Activated CD4-positive, alpha-beta T cell treated with anti-CD3 and anti-CD28 coated beads, Interleukin-2, amount 10 ng/mL, durations not matched to agents 7 days and 5 days (primary cell): ENCODE measurements at regions not wholly inside any gene's neighbourhood (a gene's known extent, or its start where the extent isn't known, plus 50 kb on each side); places are given as distances from the start of the nearest gene placed in this dataset.

Source experiments
- CTCF ChIA-PET: fragments of 350-600 bp; sonication (Branson Sonifier 250); formaldehyde crosslinking; loops from one replicate; lab custom pipeline; 2021; ENCODE audit warnings: antibody characterized with exemption; lab: Charles Lee
- POLR2A ChIA-PET: fragments of 350-600 bp; sonication (Branson Sonifier 250); formaldehyde crosslinking; loops from one replicate; lab custom pipeline; 2021; ENCODE audit warnings: antibody characterized with exemption; lab: Charles Lee
- DNase-seq: peaks from one replicate; pipeline ENCODE4 v3.0.0-alpha.2; 2020
- H3K27ac Mint-ChIP-seq: one replicate; pipeline ENCODE4 v1.8.0; 2021; ENCODE audit warnings: mild to moderate bottlenecking, moderate library complexity, mixed read lengths
- H3K27me3 Mint-ChIP-seq: one replicate; pipeline ENCODE4 v1.8.0; 2021; ENCODE audit warnings: mixed read lengths
- H3K36me3 Mint-ChIP-seq: one replicate; pipeline ENCODE4 v1.8.0; 2021; ENCODE audit warnings: low read depth, mixed read lengths
- H3K4me1 Mint-ChIP-seq: one replicate; pipeline ENCODE4 v1.8.0; 2021; ENCODE audit warnings: mixed read lengths
- H3K4me3 Mint-ChIP-seq: one replicate; pipeline ENCODE4 v1.8.0; 2021; ENCODE audit warnings: mild to moderate bottlenecking, moderate library complexity, mixed read lengths
- H3K9me3 Mint-ChIP-seq: one replicate; pipeline ENCODE4 v1.8.0; 2021; ENCODE audit warnings: mixed read lengths

DNA sequence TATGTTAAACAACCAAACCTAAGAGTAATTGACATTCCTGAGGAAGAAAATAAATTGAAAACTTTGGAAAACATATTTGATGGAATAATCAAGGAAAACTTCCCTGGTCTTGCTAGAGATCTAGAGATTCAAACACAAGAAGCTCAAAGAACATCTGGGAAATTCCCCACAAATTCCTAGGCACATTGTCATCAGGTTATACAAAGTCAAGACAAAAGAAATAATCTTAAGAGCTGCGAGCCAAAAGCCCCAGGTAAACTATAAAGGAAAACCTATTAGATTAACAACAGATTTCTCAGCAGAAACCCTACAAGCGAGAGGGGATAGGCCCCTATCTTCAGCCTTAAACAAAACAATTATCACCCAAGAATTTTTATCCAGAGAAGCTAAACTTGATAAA lies 1082.0 kb upstream of the IGFBP7 start:
- CTCF ChIA-PET = no interaction called here
- Mint-ChIP-seq H3K4me3 (no peak overlapping the region), H3K27me3 (no peaks in the 10 kb centered on the region), H3K36me3 (no peaks in the 10 kb centered on the region), H3K27ac (no peak overlapping the region), H3K9me3 (peaks cover 6% of the 10 kb centered on the region), H3K4me1 (no peaks in the 10 kb centered on the region)
- no peak for DNase-seq
- POLR2A ChIA-PET = no interaction called here

DNA sequence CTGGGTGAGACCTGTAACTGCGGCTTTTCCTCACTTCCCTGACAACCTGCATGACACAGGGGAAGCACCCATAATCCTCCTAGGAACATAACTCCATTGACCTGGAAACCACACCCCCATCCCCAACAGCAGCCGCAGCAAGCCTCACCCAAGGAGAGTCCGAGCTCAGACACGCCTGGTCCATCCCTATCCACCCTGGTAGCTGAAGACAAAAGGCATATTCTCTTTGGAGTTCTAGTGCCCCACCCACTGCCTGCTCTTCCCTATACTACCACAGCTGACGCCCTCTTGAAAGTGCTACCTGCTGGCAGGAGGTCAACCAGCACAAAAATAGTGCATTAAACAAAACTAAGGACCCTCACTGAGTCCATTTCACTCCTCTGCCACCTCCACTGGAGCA lies 1080.9 kb upstream of the IGFBP7 start:
- Mint-ChIP-seq H3K4me3 (no peak overlapping the region), H3K27ac (no peak overlapping the region), H3K36me3 (no peaks in the 10 kb centered on the region), H3K27me3 (no peaks in the 10 kb centered on the region), H3K9me3 (peaks cover 6% of the 10 kb centered on the region), H3K4me1 (no peaks in the 10 kb centered on the region)
- ChIA-PET POLR2A (no interaction called here), CTCF (no interaction called here)
- DNase-seq = no peak

GRCh38 chr4:58188316-58188715 lies 1078.1 kb upstream of the IGFBP7 start:
- Mint-ChIP-seq H3K4me3 (no peak overlapping the region), H3K4me1 (no peaks in the 10 kb centered on the region), H3K9me3 (peaks cover 8% of the 10 kb centered on the region), H3K27ac (no peak overlapping the region), H3K36me3 (no peaks in the 10 kb centered on the region), H3K27me3 (no peaks in the 10 kb centered on the region)
- POLR2A ChIA-PET = no interaction called here
- no peak for DNase-seq
- CTCF ChIA-PET = no interaction called here

GRCh38 chr4:58175024-58175423 lies 1064.8 kb upstream of the IGFBP7 start:
- no peaks in the 10 kb centered on the region for H3K9me3 Mint-ChIP-seq
- ChIA-PET CTCF (no interaction called here), POLR2A (no interaction called here)
- no peak overlapping the region for H3K4me3 Mint-ChIP-seq
- H3K27ac Mint-ChIP-seq = no peak overlapping the region
- no peak for DNase-seq
- no peaks in the 10 kb centered on the region for H3K36me3 Mint-ChIP-seq
- no peaks in the 10 kb centered on the region for H3K4me1 Mint-ChIP-seq
- H3K27me3 Mint-ChIP-seq = no peaks in the 10 kb centered on the region

DNA sequence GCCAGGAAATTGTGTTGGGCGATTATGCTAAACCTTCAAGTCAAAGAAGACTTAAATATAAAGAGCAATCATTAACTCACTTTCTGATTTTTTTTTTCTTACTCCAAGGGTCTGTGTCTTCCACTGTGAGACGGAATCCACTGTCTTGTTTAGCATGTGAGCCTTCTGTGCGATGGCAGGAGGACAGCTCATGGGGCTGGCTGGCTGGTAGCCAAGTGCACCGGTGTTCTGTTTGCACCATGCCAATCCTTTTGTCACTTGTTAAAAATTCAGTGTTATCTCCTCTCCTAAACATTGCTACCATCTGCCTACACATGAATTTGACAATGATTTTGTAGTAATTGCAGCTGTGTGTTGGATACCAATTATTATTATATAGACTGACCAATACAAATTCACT lies 1056.3 kb upstream of the IGFBP7 start:
- H3K27me3 Mint-ChIP-seq = no peaks in the 10 kb centered on the region
- no peak for DNase-seq
- no peaks in the 10 kb centered on the region for H3K4me1 Mint-ChIP-seq
- H3K27ac Mint-ChIP-seq = no peak overlapping the region
- H3K4me3 Mint-ChIP-seq = no peak overlapping the region
- no peaks in the 10 kb centered on the region for H3K36me3 Mint-ChIP-seq
- ChIA-PET POLR2A (no interaction called here), CTCF (no interaction called here)
- H3K9me3 Mint-ChIP-seq = no peaks in the 10 kb centered on the region

- no peaks in the 10 kb centered on the region for H3K4me1 Mint-ChIP-seq
- CTCF ChIA-PET = no interaction called here
- no peak overlapping the region for H3K27ac Mint-ChIP-seq
- no peak for DNase-seq
- H3K4me3 Mint-ChIP-seq = no peak overlapping the region
- no peaks in the 10 kb centered on the region for H3K9me3 Mint-ChIP-seq
- H3K27me3 Mint-ChIP-seq = no peaks in the 10 kb centered on the region
- POLR2A ChIA-PET = no interaction called here
- H3K36me3 Mint-ChIP-seq = no peaks in the 10 kb centered on the region
Measured at GRCh38 chr4:58163156-58163555, 1053.0 kb upstream of the IGFBP7 start.

DNA sequence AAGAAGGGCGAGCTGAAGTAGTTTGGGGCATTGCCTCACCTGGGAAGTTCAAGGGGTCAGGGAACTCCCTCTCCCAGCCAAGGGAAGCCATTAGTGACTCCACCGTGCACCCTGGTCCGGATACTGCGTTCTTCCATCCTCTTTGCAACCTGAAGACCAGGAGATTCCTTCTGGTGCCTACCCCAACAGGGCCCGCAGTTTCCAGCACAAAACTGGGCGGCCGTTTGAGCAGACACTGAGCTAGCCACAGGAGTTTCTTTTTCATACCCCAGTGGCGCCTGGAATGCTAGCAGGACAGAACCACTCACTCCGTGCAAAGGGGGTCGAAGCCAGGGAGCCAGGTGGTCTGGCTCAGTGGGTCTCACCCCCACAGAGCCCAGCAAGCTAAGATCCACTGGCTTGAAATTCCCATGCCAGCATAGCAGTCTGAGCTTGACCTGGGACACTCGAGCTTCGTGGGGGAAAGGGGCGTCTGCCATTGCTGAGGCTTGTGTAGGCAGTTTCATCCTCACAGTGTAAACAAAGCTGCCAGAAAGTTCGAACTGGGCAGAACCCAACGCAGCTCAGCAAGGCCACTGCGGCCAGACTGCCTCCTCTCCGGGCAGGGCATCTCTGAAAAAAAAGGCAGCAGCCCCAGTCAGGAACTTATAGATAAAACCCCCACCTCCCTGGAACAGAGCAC lies 1039.4 kb upstream of the IGFBP7 start:
- peaks cover 11% of the 10 kb centered on the region for H3K9me3 Mint-ChIP-seq
- H3K27ac Mint-ChIP-seq = no peak overlapping the region
- H3K4me1 Mint-ChIP-seq = no peaks in the 10 kb centered on the region
- CTCF ChIA-PET = no interaction called here
- DNase-seq = no peak
- POLR2A ChIA-PET = no interaction called here
- no peak overlapping the region for H3K4me3 Mint-ChIP-seq
- H3K27me3 Mint-ChIP-seq = no peaks in the 10 kb centered on the region
- H3K36me3 Mint-ChIP-seq = no peaks in the 10 kb centered on the region

- ChIA-PET CTCF (no interaction called here), POLR2A (no interaction called here)
- Mint-ChIP-seq H3K4me3 (no peak overlapping the region), H3K36me3 (no peaks in the 10 kb centered on the region), H3K27ac (no peak overlapping the region), H3K9me3 (no peaks in the 10 kb centered on the region), H3K4me1 (no peaks in the 10 kb centered on the region), H3K27me3 (no peaks in the 10 kb centered on the region)
- DNase-seq = no peak
Measured at GRCh38 chr4:58144721-58145120, 1034.5 kb upstream of the IGFBP7 start.

- H3K27me3 Mint-ChIP-seq = no peaks in the 10 kb centered on the region
- DNase-seq = no peak
- H3K36me3 Mint-ChIP-seq = no peaks in the 10 kb centered on the region
- no peak overlapping the region for H3K4me3 Mint-ChIP-seq
- H3K9me3 Mint-ChIP-seq = no peaks in the 10 kb centered on the region
- ChIA-PET POLR2A (no interaction called here), CTCF (no interaction called here)
- H3K4me1 Mint-ChIP-seq = no peaks in the 10 kb centered on the region
- H3K27ac Mint-ChIP-seq = no peak overlapping the region
Measured at GRCh38 chr4:58138786-58139668, 1028.8 kb upstream of the IGFBP7 start.

DNA sequence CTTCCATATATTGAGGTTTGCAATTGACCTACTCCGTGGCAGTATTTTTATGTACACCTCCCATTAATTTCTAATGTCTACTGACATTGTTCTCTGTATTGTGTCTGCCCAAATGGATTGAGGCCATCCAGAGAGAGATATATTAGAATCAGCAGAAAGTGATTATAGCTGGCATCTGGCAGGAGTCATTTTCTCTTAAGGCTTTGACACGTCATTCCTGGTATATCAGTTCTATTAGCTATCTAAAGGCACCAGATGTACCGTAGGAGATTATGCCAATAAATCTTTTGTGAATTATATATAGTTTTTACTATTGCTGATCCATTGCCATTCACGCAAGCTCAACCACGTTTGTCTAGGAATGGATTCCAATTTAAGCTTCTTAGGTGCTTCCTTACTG lies 1026.4 kb upstream of the IGFBP7 start:
- H3K4me1 Mint-ChIP-seq = no peaks in the 10 kb centered on the region
- H3K9me3 Mint-ChIP-seq = no peaks in the 10 kb centered on the region
- DNase-seq = no peak
- POLR2A ChIA-PET = no interaction called here
- CTCF ChIA-PET = no interaction called here
- no peak overlapping the region for H3K4me3 Mint-ChIP-seq
- H3K27ac Mint-ChIP-seq = no peak overlapping the region
- no peaks in the 10 kb centered on the region for H3K27me3 Mint-ChIP-seq
- H3K36me3 Mint-ChIP-seq = no peaks in the 10 kb centered on the region

DNA sequence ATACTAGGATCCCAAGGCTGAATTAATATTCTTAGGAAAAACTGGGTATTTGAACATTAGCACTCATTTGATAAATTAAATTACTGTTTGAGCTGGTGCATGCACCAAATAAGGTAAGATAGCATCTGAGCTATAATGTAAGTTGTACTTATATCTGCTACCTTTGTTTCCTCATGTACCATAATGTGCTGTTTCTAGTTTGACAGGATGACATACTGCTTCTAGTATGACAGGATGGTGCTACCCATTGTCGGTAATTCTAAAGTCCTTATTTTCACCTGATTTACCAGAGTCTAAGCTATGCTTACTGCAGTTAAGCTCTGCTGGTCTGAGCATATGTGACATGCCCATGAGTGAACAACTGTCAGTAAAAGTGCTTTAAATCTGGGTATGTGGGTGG lies 1017.5 kb upstream of the IGFBP7 start:
- no peaks in the 10 kb centered on the region for H3K36me3 Mint-ChIP-seq
- H3K27ac Mint-ChIP-seq = no peak overlapping the region
- no peaks in the 10 kb centered on the region for H3K27me3 Mint-ChIP-seq
- ChIA-PET CTCF (no interaction called here), POLR2A (no interaction called here)
- no peaks in the 10 kb centered on the region for H3K9me3 Mint-ChIP-seq
- DNase-seq = no peak
- H3K4me3 Mint-ChIP-seq = no peak overlapping the region
- no peaks in the 10 kb centered on the region for H3K4me1 Mint-ChIP-seq

- Mint-ChIP-seq H3K4me3 (no peak overlapping the region), H3K9me3 (no peaks in the 10 kb centered on the region), H3K36me3 (no peaks in the 10 kb centered on the region), H3K27ac (no peak overlapping the region), H3K4me1 (no peaks in the 10 kb centered on the region), H3K27me3 (no peaks in the 10 kb centered on the region)
- DNase-seq = no peak
- ChIA-PET POLR2A (no interaction called here), CTCF (interaction anchor here (0.7 to 1.1 kb wide), 3 partner anchors 40 to 709 kb away, joined by 3 read pairs; no protein-coding TSS in a partner anchor)
Measured at GRCh38 chr4:58119298-58119697, 1009.1 kb upstream of the IGFBP7 start.

- DNase-seq = no peak
- no peak overlapping the region for H3K4me3 Mint-ChIP-seq
- H3K27ac Mint-ChIP-seq = no peak overlapping the region
- CTCF ChIA-PET = no interaction called here
- no peaks in the 10 kb centered on the region for H3K4me1 Mint-ChIP-seq
- no peaks in the 10 kb centered on the region for H3K27me3 Mint-ChIP-seq
- no peaks in the 10 kb centered on the region for H3K9me3 Mint-ChIP-seq
- POLR2A ChIA-PET = no interaction called here
- H3K36me3 Mint-ChIP-seq = no peaks in the 10 kb centered on the region
Measured at GRCh38 chr4:58113126-58113525, 1002.9 kb upstream of the IGFBP7 start.
